ENCODE measurements at regions not wholly inside any gene's neighbourhood (a gene's known extent, or its start where the extent isn't known, plus 50 kb on each side); places are given as distances from the start of the nearest gene placed in this dataset.

GRCh38 chr13:78420814-78421213 is 182.5 kb downstream of the POU4F1 start:
- no peak for DNase-seq

- no peak for DNase-seq
These were observed 189.3 kb downstream of the POU4F1 start for GRCh38 chr13:78413887-78414553.

DNA sequence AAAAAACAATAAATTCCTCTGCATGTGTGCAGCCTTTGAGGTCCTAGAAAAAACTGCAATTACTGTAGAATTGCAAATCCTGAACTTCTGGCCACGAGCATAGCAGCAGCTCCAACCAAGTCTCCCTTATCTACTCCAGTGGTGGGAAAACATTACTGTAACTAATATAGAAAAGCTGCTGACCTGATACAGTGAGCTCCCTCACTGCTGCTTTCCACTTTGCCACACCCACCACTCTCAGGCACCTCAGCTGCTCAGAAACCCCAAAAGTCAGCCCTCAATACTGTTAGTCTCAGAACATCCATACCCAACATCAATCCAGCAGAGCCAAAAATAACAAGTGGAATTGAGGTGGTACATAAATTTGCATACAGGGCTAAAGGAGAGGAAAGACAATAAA is 192.5 kb downstream of the POU4F1 start:
- DNase-seq: no peak

DNA sequence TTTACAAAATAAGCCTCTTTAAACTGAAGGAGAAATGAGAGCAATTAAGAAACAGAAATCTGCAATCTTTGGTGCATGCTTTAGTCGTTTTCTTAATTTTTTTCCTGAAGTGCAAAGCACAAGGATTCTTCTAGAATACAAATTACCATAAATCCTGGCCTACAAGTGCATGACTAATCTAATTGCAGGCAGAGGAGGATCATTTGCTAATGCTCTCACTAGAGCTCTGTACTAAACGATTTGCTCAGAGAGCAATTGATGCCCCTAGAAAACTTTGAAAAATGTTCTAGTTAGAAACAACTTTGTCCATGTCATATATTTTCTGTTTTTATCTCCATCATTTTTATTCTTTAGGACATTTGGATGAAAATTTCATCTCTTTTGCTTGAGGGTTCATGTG is 193.2 kb downstream of the POU4F1 start:
- no peak for DNase-seq

- no peak for DNase-seq
These were observed 194.2 kb downstream of the POU4F1 start for GRCh38 chr13:78409172-78409571.

DNA sequence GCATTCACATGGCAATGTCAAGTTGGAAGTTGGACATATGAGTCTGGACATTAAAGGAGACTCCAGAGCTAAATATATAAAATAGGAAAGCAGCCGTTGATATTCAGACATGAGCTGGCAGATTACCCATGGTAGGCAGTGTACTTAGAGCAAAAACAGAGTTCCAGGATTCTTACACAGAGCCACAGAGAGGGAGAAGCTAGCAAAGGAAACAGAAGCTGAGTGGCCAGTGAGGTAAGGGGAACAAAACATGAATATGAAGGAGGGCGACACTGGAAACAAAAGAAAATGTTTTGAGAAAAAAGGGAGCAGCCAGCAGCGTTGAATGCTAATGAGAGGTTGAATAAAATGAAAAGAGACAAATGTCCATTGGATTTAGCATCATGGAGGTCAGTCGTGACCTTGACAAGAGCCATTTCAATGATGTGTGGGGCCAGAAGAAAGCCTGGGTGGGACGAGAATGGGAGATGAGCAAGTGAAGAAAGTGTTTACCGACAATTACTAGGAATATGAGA is 198.4 kb downstream of the POU4F1 start:
- DNase-seq: no peak

GRCh38 chr13:78402708-78403400 is 200.5 kb downstream of the POU4F1 start:
- DNase-seq: no peak

DNA sequence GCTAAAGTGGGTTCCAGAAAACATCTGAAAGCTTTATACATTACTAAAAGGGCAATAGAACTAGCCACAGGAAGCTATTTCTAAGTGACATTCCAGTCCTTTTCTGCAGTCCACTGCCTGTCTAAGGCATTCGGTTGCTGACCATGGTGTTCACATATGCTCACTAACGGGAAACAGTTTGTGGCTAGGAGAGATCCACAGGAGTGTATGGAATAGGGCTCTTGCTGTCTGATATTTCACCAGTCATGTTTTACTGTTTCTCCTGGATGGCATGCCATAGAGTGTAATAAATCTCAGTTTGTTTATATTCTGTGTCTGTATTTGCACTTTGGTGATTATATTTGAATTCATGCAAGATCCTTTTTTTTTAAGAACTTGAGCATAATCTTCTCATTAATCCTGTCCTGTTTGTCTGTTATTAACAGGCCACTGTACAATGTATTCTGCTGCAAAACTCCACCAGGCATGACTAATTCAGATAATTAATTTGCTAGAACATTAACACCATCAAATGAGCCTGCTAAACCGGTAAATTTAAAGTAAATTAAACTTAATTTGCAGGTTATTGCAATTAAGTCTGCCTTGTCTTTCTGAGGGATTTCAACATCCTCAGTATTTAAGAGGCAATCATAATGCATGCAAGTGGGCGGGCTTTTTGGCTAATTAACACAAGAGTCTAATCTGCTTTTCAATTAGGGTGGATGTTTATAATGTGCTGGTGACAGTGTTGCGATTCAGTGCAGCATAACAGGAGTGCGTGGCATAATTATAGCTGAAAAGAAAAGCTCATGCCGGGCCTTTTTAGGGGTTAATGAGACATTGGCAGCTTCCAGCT is 201.3 kb downstream of the POU4F1 start:
- no peak for DNase-seq

- no peak for DNase-seq
These were observed 204.5 kb downstream of the POU4F1 start for GRCh38 chr13:78398743-78399410.

DNA sequence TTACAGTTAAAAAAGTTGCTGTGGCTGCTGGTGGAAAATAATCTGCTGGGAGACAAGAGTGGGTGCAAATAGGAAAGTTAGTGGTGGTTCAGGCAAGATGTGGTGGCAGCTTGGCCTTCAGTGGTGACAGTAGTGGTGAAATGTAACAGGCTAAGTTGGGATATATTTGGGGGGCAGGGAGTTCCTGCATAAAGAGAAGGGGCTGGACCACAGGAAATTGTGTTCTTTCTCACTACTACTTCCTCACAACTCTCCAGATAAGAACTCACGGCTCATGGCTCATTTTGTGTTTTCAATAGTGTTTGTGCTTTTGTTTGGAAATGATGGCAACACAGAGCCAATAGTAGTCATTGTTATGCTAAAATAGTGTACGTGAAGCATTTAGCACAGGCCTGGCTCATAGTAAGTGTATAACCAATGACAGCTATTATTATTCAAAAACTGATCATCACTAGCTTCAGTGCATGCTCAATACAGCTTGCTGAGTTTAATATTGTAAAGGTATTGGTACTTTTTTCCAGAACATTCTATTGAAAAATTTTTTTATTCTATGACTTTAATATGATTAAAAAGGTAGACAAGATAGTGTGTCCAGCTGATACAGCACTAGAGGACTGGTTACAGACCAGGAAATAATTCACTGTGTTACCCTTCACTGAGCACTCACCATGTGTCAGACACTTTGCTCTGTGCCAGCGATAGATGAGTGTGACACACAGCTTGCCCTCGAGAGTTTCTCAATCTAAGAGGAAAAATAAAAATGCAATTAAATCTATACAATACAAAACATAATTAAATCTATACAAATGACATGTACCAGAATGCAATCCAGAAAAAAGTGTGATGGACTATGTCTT is 209.8 kb downstream of the POU4F1 start:
- DNase-seq: no peak

DNA sequence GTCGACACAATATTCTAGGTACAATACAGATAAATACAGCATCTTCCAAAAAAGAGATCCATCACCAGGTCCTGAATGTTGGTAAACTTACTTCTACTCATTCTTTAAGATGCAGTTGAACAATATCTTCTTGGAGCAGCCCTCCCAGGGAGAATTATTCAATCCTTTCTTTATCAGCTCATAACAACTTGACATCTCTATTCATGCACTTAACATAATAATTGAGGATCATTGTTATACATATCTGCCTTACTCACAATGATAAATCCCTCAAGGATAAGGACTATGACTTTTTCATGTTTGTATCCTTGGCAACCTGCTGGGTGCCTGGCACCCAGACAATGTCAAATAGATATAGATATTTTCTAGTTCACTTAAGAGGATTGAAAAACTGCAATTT is 219.5 kb downstream of the POU4F1 start:
- DNase-seq: no peak

DNA sequence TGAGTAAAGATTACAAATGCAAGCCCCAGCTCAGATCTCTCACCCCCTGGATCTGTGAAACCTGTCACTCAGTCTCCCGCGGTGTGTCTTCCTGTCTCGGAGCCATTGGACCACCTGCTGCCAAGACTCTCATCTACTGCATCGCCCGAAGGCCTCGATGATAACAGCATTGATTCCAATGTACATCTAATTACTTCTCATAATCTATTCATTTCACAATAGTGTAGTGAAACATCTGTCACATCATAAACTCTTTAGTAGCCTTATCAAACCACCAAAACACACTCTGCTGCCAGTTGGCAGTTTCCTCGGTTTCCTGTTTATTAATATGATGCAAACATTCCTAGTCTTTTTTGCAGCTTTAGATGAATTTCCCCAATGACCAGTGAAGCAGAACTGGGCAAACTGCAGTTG is 220.3 kb downstream of the POU4F1 start:
- no peak for DNase-seq

GRCh38 chr13:78382491-78382890 is 220.9 kb downstream of the POU4F1 start:
- no peak for DNase-seq

GRCh38 chr13:78376822-78377221 is 226.5 kb downstream of the POU4F1 start:
- no peak for DNase-seq

DNA sequence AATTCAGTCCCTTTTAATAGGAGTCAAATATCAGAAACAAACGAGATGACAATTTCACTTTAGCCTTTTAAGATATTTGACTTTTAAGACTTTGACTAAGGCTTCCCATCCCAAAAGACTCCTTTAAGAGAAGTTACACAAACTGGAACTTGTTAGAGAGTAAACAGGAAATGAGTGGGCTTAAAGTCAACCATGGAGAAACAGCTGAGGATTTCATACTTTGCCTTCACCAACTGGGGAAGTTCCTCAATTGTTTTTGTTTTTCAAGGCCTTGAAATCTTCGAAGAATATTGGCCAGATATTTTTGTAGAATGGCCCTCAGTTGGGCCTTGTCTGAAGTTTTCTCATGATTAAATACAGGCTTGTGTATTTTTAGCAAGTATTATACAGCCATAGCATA is 227.3 kb downstream of the POU4F1 start:
- DNase-seq: no peak

DNA sequence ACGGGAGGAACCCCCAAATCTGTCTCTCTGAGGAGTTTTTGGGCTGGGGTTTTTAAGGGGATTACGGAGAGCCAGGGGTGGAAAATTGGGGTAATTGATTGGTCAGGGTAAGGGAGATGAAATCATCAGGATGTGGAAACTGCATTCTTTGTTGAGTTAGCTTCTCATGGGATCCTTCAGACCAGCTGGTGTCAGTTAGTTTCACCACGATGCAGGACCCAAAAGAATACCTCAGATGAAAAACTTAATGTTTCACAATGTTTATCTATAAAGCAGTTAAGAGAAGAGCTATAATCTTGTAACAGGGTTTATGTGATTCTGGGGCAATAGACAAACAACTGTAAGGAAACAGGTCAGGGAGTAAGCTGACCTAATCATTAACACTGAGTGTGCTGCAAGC is 230.8 kb downstream of the POU4F1 start:
- DNase-seq: no peak

- DNase-seq: no peak
These were observed 233.1 kb downstream of the POU4F1 start for GRCh38 chr13:78370231-78370630.

DNA sequence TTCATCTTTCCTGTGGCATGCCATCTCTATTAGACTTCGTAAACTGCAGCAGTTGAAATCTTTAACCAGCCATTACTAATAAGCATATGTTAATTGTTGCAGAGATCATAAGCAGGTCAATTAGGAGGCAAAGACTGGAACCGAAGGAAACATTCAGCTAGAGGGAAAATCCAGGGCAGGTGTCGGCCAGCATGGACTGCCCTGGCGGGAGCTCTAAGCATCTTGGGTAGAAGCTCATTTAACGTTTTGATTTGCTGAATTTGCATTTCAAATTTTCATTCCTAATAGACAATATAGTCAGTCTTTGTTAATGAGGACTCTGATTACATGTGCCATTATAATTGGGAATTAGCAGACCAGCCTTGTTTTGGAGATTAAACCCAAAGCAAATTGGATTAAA is 238.6 kb downstream of the POU4F1 start:
- no peak for DNase-seq

- no peak for DNase-seq
These were observed 262.3 kb downstream of the POU4F1 start for GRCh38 chr13:78341032-78341431.

DNA sequence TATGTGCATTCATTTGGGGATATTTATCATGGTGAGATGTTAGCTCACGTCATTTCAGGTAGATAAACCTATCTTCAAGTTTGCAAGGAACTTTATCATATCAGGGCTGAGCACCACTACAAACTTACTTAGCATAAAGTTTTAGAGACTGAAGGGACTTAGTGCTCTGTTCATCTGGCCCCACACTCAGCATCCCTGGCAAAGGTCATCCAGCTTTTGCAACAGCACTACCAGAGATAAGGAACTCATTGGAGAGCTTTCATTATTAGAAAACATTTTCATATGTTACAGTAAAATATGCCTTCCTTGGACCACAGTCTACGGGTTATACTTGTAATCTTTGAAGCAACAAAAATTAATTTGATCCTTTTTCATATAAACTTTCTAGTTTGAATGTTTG is 263.4 kb downstream of the POU4F1 start:
- DNase-seq: no peak

- DNase-seq: no peak
These were observed 269.3 kb downstream of the POU4F1 start for GRCh38 chr13:78334059-78334458.

DNA sequence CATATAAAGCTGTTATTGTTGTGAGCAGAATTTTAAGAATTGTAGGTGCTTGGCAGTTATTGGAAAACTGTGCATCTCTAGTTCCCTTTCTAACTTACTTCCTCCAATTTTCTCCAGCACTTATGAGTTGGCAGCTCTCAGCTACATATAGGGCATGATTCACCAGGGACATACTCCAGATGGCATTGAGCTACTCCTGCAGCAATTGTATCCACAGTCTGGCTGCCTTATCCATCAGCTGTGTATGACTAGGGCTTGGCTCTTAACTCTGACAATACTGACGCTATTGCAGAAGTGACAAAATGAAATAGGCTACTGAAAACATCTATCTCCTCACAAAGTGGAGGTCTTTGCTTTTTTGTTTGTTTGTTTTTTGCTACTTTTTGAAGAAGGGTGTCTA is 276.7 kb downstream of the POU4F1 start:
- DNase-seq: no peak

Measured in activated CD4-positive, alpha-beta T cell treated with anti-CD3 and anti-CD28 coated beads, Interleukin-10, Interleukin-2, amounts not matched to agents 100 ng/mL and 50 ng/mL, durations not matched to agents 16 hours and 8 hours (primary cell).